Keratinocyte (primary cell): ENCODE measurements at regions not wholly inside any gene's neighbourhood (a gene's known extent, or its start where the extent isn't known, plus 50 kb on each side); places are given as distances from the start of the nearest gene placed in this dataset.

Experiments used
- DNase-seq: peaks from one replicate; pipeline ENCODE4 v3.0.0-alpha.2; 2011; ENCODE audit warnings: low read depth, missing footprints, low spot score
- FAIRE-seq: peaks from 2 replicates; lab custom pipeline; 2011; peaks lifted over from hg19 to GRCh38; lab: Jason Lieb, UNC
- H2AFZ ChIP-seq: 2 replicates; pipeline ENCODE4 v1.6.0; 2012; ENCODE audit warnings: low read length, control low read depth, inconsistent platforms; ENCODE audit not compliant: control insufficient read depth
- H3K27ac ChIP-seq: 2 replicates; pipeline ENCODE4 v1.5.1; 2011; ENCODE audit warnings: low read length; ENCODE audit not compliant: control insufficient read depth, insufficient read depth
- H3K27me3 ChIP-seq: 3 replicates; pipeline ENCODE4 v1.6.0; 2011; ENCODE audit warnings: low read length; ENCODE audit not compliant: control insufficient read depth, insufficient read depth; ENCODE audit errors: extremely low read depth
- H3K36me3 ChIP-seq, 2 experiments: 2 replicates in 1 of 2; 3 replicates in 1 of 2; pipeline ENCODE4 v1.5.1; 2011; ENCODE audit warnings: low read length in 2 of 2, mild to moderate bottlenecking in 1 of 2; ENCODE audit not compliant: control insufficient read depth in 2 of 2, insufficient read depth in 2 of 2; ENCODE audit errors: extremely low read depth in 1 of 2
- H3K4me1 ChIP-seq: 3 replicates; pipeline ENCODE4 v1.5.1; 2011; ENCODE audit warnings: low read length; ENCODE audit not compliant: control insufficient read depth, insufficient read depth; ENCODE audit errors: extremely low read depth
- H3K4me2 ChIP-seq: 3 replicates; pipeline ENCODE4 v1.6.0; 2011; ENCODE audit warnings: low read depth, low read length; ENCODE audit not compliant: control insufficient read depth, insufficient read depth; ENCODE audit errors: extremely low read depth
- H3K4me3 ChIP-seq, 3 experiments: fragments of 200-600 bp in 1 of 3; sonication (generic) in 1 of 3; 2 replicates in 2 of 3; 3 replicates in 1 of 3; pipeline ENCODE4 v1.5.1; 2011 to 2016; ENCODE audit warnings: low read length in 3 of 3, mild to moderate bottlenecking in 3 of 3, control low read depth in 2 of 3, inconsistent platforms in 1 of 3, low read depth in 1 of 3, mixed read lengths in 1 of 3, mixed run types in 1 of 3, moderate library complexity in 1 of 3; ENCODE audit not compliant: control insufficient read depth in 2 of 3, insufficient read depth in 2 of 3; ENCODE audit errors: extremely low read depth in 1 of 3
- H3K79me2 ChIP-seq: 2 replicates; pipeline ENCODE4 v1.6.0; 2012; ENCODE audit warnings: low read length; ENCODE audit not compliant: control insufficient read depth, insufficient read depth
- H3K9ac ChIP-seq: 3 replicates; pipeline ENCODE4 v1.6.0; 2011; ENCODE audit warnings: low read length; ENCODE audit not compliant: control insufficient read depth, insufficient read depth; ENCODE audit errors: extremely low read depth
- H3K9me1 ChIP-seq: 3 replicates; pipeline ENCODE4 v1.6.0; 2011; ENCODE audit warnings: low read length; ENCODE audit not compliant: control insufficient read depth, insufficient read depth; ENCODE audit errors: extremely low read depth
- H3K9me3 ChIP-seq: 2 replicates; pipeline ENCODE4 v1.5.1; 2012; ENCODE audit warnings: low read depth, low read length; ENCODE audit not compliant: control insufficient read depth
- H4K20me1 ChIP-seq: 3 replicates; pipeline ENCODE4 v1.6.0; 2011; ENCODE audit warnings: low read length; ENCODE audit not compliant: control insufficient read depth, insufficient read depth; ENCODE audit errors: extremely low read depth
- CTCF ChIP-seq, 3 experiments: IDR thresholded peaks in 1 of 3; conservative IDR thresholded peaks in 1 of 3; optimal IDR thresholded peaks in 1 of 3; 2 replicates in 2 of 3; 3 replicates in 1 of 3; pipeline versions ENCODE3 to v1.5.1; 2011; ENCODE audit warnings: low read length in 3 of 3, mild to moderate bottlenecking in 3 of 3, moderate library complexity in 2 of 3, control low read depth in 1 of 3, inconsistent platforms in 1 of 3; ENCODE audit not compliant: insufficient read depth in 2 of 3; ENCODE audit errors: extremely low read depth in 1 of 3
- EZH2 ChIP-seq: IDR thresholded peaks from one replicate; pipeline ENCODE4 v1.6.1; 2012; ENCODE audit warnings: inconsistent platforms, mild to moderate bottlenecking, low read length, moderate library complexity
- dilution Hi-C: fragments of 300-500 bp; cut with MboI; formaldehyde crosslinking; loops from one replicate; pipeline ENCODE4 v1.7.0; 2020; ENCODE audit warnings: low sequenced_read_pairs; ENCODE audit not compliant: extremely low pct_ligation_motif_present

DNA sequence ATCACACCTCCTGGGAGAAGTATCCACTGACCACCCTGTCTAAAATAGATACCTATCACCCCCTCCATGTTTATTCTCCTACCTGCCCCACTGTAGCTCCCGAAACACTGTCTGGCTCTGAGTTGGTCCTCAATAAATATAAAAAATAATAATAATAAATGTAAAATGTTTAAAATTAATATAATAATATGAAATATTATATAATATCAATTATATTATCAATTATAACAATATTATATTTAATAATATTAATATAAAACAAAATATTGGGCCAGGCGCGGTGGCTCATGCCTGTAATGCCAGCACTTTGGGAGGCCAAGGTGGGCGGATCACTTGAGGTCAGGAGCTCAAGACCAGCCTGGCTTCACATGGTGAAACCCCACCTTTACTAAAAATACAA lies 52.3 kb upstream of the TIAM1 start:
- Histone ChIP-seq H3K9me1 (no peaks in the 10 kb centered on the region), H3K9me3 (no peaks in the 10 kb centered on the region), H3K36me3 (no peaks in the 10 kb centered on the region), H3K4me3 (no peak overlapping the region), H4K20me1 (no peaks in the 10 kb centered on the region), H3K9ac (no peak overlapping the region), H3K4me2 (no peak overlapping the region), H3K79me2 (no peaks in the 10 kb centered on the region), H3K27me3 (no peaks in the 10 kb centered on the region), H2AFZ (no peak overlapping the region), H3K4me1 (no peaks in the 10 kb centered on the region), H3K27ac (no peak overlapping the region)
- no peak for TF ChIP-seq CTCF (optimal IDR thresholded peaks at IDR 0.05 in 1 of 3, IDR thresholded peaks at IDR 0.05 in 1 of 3, conservative IDR thresholded peaks at IDR 0.05 in 1 of 3; ENCODE audit: extremely low read depth in 1 of 3, insufficient read depth in 2 of 3, low read length in 3 of 3)
- FAIRE-seq (no peak), DNase-seq (no peak)
- dilution Hi-C loops, result loop anchor here (5.0 kb wide), 1 partner anchor 66 kb away; no protein-coding TSS in a partner anchor

DNA sequence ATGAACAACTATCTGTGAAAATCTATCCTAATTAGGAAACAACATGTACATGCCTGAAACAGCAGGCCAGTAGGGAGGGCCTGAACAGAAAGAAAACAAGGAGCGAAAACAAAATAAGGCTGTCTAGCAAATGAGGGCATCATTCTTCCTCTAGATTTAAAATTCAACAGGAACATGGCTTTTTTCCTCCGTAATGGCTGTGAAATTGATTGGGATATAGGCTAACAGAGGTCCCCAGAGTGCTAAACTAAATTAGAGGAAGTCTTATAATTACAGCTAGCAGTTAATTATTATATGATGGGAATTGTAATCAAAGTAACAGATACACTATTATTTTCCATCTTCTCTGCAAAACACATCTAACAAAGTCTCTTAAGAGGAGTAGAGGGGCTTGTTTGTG lies 51.7 kb upstream of the TIAM1 start:
- H2AFZ ChIP-seq, result no peak overlapping the region
- H3K9me1 ChIP-seq, result no peaks in the 10 kb centered on the region
- no peak for DNase-seq
- no peak overlapping the region for H3K4me2 ChIP-seq
- no peak overlapping the region for H3K4me3 ChIP-seq
- dilution Hi-C loops, result loop anchor here (5.0 kb wide), 1 partner anchor 67 kb away; no protein-coding TSS in a partner anchor
- H3K4me1 ChIP-seq, result no peaks in the 10 kb centered on the region
- H3K27me3 ChIP-seq, result no peaks in the 10 kb centered on the region
- H3K9ac ChIP-seq, result no peak overlapping the region
- H3K79me2 ChIP-seq, result no peaks in the 10 kb centered on the region
- H3K36me3 ChIP-seq, result no peaks in the 10 kb centered on the region
- no peak for FAIRE-seq
- no peaks in the 10 kb centered on the region for H4K20me1 ChIP-seq
- no peak overlapping the region for H3K27ac ChIP-seq
- TF ChIP-seq CTCF (optimal IDR thresholded peaks at IDR 0.05 in 1 of 3, IDR thresholded peaks at IDR 0.05 in 1 of 3, conservative IDR thresholded peaks at IDR 0.05 in 1 of 3; ENCODE audit: extremely low read depth in 1 of 3, insufficient read depth in 2 of 3, low read length in 3 of 3) (no peak), EZH2 (no peak)
- H3K9me3 ChIP-seq, result no peaks in the 10 kb centered on the region
